ENCODE measurements at regions not wholly inside any gene's neighbourhood (a gene's known extent, or its start where the extent isn't known, plus 50 kb on each side); places are given as distances from the start of the nearest gene placed in this dataset.

DNA sequence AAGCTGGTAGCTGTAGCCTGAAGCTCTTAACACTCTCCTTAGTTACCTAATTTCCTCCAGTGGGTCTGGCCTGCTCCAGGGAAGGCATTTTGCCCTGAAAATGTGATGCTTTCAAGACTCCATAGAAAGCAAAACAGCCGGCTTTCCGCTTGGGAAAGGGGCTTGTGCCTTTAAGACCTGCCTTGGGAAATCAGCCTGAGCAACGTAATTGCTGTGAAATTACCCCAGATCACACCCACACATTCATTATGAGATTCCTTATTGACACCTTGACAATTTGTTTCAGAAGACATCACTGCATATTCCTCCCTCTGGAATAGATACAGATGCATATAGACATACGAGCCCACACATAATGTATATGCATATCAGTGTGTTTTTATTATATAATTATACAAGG, 190.5 kb upstream of the SKOR2 start:
- Histone ChIP-seq H2AFZ (ENCODE audit: low read depth, low read length) (no peak overlapping the region), H3K4me3 (replicated peaks in 1 of 3; ENCODE audit: insufficient read depth in 1 of 3, low read depth in 1 of 3, low read length in 3 of 3) (no peak overlapping the region), H3K9me1 (replicated peaks; ENCODE audit: control insufficient read depth, extremely low read depth, insufficient read depth, low read length) (no peaks in the 10 kb centered on the region), H4K20me1 (replicated peaks; ENCODE audit: control insufficient read depth, extremely low read depth, insufficient read depth, low read length) (no peaks in the 10 kb centered on the region), H3K79me2 (ENCODE audit: control insufficient read depth, insufficient read depth, low read length) (no peaks in the 10 kb centered on the region), H3K4me1 (ENCODE audit: control insufficient read depth, extremely low read depth, insufficient read depth, low read length) (no peaks in the 10 kb centered on the region), H3K4me2 (ENCODE audit: insufficient read depth, low read length) (no peak overlapping the region), H3K9me3 (replicated peaks; ENCODE audit: control insufficient read depth, insufficient read depth, low read length) (no peaks in the 10 kb centered on the region), H3K9ac (replicated peaks; ENCODE audit: extremely low read depth, insufficient read depth, low read length) (no peak overlapping the region), H3K36me3 (ENCODE audit: control insufficient read depth in 2 of 2, extremely low read depth in 1 of 2, insufficient read depth in 2 of 2, low read length in 2 of 2) (no peaks in the 10 kb centered on the region), H3K27ac (ENCODE audit: insufficient read depth, low read depth, low read length) (no peak overlapping the region), H3K27me3 (ENCODE audit: control insufficient read depth in 2 of 2, insufficient read depth in 2 of 2, low read length in 2 of 2) (no peaks in the 10 kb centered on the region)
- no TSS peak for BruUV-seq (replicated peaks)
- TF ChIP-seq FOS (IDR thresholded peaks at IDR 0.05; ENCODE audit: borderline replicate concordance, insufficient read depth, low read length) (no peak), GATA2 (IDR thresholded peaks at IDR 0.05; ENCODE audit: insufficient read depth, insufficient read length, low read depth, low read length) (no peak)
- TF ChIP-seq, protein P1, sequence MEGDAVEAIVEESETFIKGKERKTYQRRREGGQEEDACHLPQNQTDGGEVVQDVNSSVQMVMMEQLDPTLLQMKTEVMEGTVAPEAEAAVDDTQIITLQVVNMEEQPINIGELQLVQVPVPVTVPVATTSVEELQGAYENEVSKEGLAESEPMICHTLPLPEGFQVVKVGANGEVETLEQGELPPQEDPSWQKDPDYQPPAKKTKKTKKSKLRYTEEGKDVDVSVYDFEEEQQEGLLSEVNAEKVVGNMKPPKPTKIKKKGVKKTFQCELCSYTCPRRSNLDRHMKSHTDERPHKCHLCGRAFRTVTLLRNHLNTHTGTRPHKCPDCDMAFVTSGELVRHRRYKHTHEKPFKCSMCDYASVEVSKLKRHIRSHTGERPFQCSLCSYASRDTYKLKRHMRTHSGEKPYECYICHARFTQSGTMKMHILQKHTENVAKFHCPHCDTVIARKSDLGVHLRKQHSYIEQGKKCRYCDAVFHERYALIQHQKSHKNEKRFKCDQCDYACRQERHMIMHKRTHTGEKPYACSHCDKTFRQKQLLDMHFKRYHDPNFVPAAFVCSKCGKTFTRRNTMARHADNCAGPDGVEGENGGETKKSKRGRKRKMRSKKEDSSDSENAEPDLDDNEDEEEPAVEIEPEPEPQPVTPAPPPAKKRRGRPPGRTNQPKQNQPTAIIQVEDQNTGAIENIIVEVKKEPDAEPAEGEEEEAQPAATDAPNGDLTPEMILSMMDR (IDR thresholded peaks at IDR 0.05; ENCODE audit: extremely low read depth in 1 of 2, insufficient read depth in 1 of 2, low read depth in 1 of 2, low read length in 2 of 2) = no peak
- POLR2A ChIA-PET = no interaction called here
- intact Hi-C loops (cut with micrococcal nuclease) (no loop called here), dilution Hi-C loops (cut with MboI; ENCODE audit: extremely low pct_ligation_motif_present, low sequenced_read_pairs) (no loop called here)
- DNase-seq (ENCODE audit: low read depth, low spot score) (no peak), FAIRE-seq (no peak)
- CTCF ChIA-PET = no interaction called here

DNA sequence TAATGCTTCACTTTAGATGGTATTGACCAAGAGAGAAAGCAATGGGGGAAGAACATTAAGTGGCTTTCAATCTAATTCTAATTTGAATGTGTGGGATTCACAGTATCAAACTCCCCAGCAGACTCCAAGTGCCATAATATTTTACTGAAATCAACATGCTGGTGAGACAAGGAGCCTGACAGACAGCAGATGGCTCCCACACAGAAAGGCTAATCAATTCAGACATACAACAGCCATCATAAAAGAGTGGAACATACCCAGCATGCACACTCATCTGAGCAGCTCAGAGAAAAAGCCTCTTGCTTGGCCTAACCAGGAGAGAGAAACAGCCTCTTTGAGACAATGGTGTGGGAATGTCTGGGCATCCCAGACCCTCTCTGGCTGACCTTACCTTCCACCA, 186.5 kb upstream of the SKOR2 start:
- H3K4me3 ChIP-seq (replicated peaks in 1 of 3; ENCODE audit: insufficient read depth in 1 of 3, low read depth in 1 of 3, low read length in 3 of 3) = no peak overlapping the region
- intact Hi-C loops (cut with micrococcal nuclease) = no loop called here
- POLR2A ChIA-PET = no interaction called here
- BruUV-seq (replicated peaks) = no TSS peak
- H3K4me1 ChIP-seq (ENCODE audit: control insufficient read depth, extremely low read depth, insufficient read depth, low read length) = no peaks in the 10 kb centered on the region
- H3K9me3 ChIP-seq (replicated peaks; ENCODE audit: control insufficient read depth, insufficient read depth, low read length) = no peaks in the 10 kb centered on the region
- dilution Hi-C loops (cut with MboI; ENCODE audit: extremely low pct_ligation_motif_present, low sequenced_read_pairs) = no loop called here
- H2AFZ ChIP-seq (ENCODE audit: low read depth, low read length) = no peak overlapping the region
- no peak for TF ChIP-seq JUN (IDR thresholded peaks at IDR 0.05; ENCODE audit: borderline replicate concordance, insufficient read depth, insufficient read length, low read depth)
- no peak for TF ChIP-seq MYC (IDR thresholded peaks at IDR 0.05; ENCODE audit: low read depth, low read length)
- no peak for TF ChIP-seq POLR2AphosphoS5 (IDR thresholded peaks at IDR 0.05; ENCODE audit: insufficient read depth, low read depth, low read length)
- H4K20me1 ChIP-seq (replicated peaks; ENCODE audit: control insufficient read depth, extremely low read depth, insufficient read depth, low read length) = no peaks in the 10 kb centered on the region
- no peaks in the 10 kb centered on the region for H3K79me2 ChIP-seq (ENCODE audit: control insufficient read depth, insufficient read depth, low read length)
- H3K9me1 ChIP-seq (replicated peaks; ENCODE audit: control insufficient read depth, extremely low read depth, insufficient read depth, low read length) = no peaks in the 10 kb centered on the region
- no peak for FAIRE-seq
- DNase-seq (ENCODE audit: low read depth, low spot score) = no peak
- no peaks in the 10 kb centered on the region for H3K36me3 ChIP-seq (ENCODE audit: control insufficient read depth in 2 of 2, extremely low read depth in 1 of 2, insufficient read depth in 2 of 2, low read length in 2 of 2)
- no peak overlapping the region for H3K27ac ChIP-seq (ENCODE audit: insufficient read depth, low read depth, low read length)
- no peaks in the 10 kb centered on the region for H3K27me3 ChIP-seq (ENCODE audit: control insufficient read depth in 2 of 2, insufficient read depth in 2 of 2, low read length in 2 of 2)
- CTCF ChIA-PET = no interaction called here
- no peak overlapping the region for H3K9ac ChIP-seq (replicated peaks; ENCODE audit: extremely low read depth, insufficient read depth, low read length)
- H3K4me2 ChIP-seq (ENCODE audit: insufficient read depth, low read length) = no peak overlapping the region
